Adrenal gland (tissue), 9 donors: ENCODE measurements at regions not wholly inside any gene's neighbourhood (a gene's known extent, or its start where the extent isn't known, plus 50 kb on each side); places are given as distances from the start of the nearest gene placed in this dataset.

Experiments
- DNase-seq, 7 donors: peaks; one replicate each; pipeline ENCODE4 v3.0.0-alpha.2; 2019 to 2020
- H3K27ac ChIP-seq, 5 donors: fragments of 200-600 bp; sonication (generic) in 4 of 5; 1 replicate in 3 of 5; 2 replicates in 2 of 5; pipeline versions ENCODE4 v1.5.1 to v1.8.0; 2016 to 2020; ENCODE audit warnings: mild to moderate bottlenecking in 1 of 5
- H3K27me3 ChIP-seq: fragments of 200-600 bp; 2 replicates; pipeline ENCODE4 v1.8.0; 2021
- H3K36me3 ChIP-seq, 2 donors: fragments of 200-600 bp; replicated peaks in 1 of 2; 1 replicate in 1 of 2; 2 replicates in 1 of 2; pipeline versions ENCODE4 v1.5.1 to v1.8.0; 2018 to 2022
- H3K4me1 ChIP-seq, 2 donors: fragments of 200-600 bp; replicated peaks in 1 of 2; 1 replicate in 1 of 2; 2 replicates in 1 of 2; pipeline versions ENCODE4 v1.5.1 to v1.8.0; 2018 to 2021
- H3K4me3 ChIP-seq, 4 donors: fragments of 200-600 bp; sonication (generic) in 3 of 4; one replicate each; pipeline ENCODE4 v1.5.1; 2016 to 2018
- H3K9me3 ChIP-seq, 3 donors: fragments of 200-600 bp; sonication (generic) in 1 of 3; replicated peaks in 1 of 3; 1 replicate in 2 of 3; 2 replicates in 1 of 3; pipeline versions ENCODE4 v1.5.1 to v1.8.0; 2016 to 2021
- POLR2A ChIP-seq, 2 donors: fragments of 450-650 bp; IDR thresholded peaks; one replicate each; pipeline ENCODE4 v1.6.1; 2017; ENCODE audit warnings: antibody characterized with exemption in 2 of 2, mild to moderate bottlenecking in 2 of 2, moderate library complexity in 1 of 2
- WGBS, 4 donors: extraction: QIAGEN DNeasy Blood & Tissue Kit in 2 of 4; methylation state at CpG; one replicate each; pipeline versions ENCODE4 v1.1.5 to v1.1.7; 2013 to 2017; 5-methylcytosine and 5-hydroxymethylcytosine counted together
- intact Hi-C, 2 donors: fragments of 100-400 bp; cut with DNase I; formaldehyde crosslinking; loops; one replicate each; pipeline versions ENCODE4 v1.14.1 to v1.15.0; 2022 to 2023
- TF ChIP-seq, protein P1 (sequence below), 6 experiments: fragments of 450-650 bp in 4 of 6; fragments of 200-600 bp in 2 of 6; sonication (generic) in 1 of 6; IDR thresholded peaks; 1 replicate in 5 of 6; 2 replicates in 1 of 6; pipeline versions ENCODE4 v1.5.1 to v1.8.0; 2016 to 2021; ENCODE audit warnings: antibody characterized with exemption in 6 of 6, mild to moderate bottlenecking in 2 of 6, moderate library complexity in 1 of 6
- donor health status: healthy with polysubstance abuse.
- donor health status: Bipolar disorder and iron deficiency.
- donor health status: DM: yes; HTN: yes; CAD: no.
- donor health status: DM: no; HTN: no; CAD: no.
- donor health status: DM: no; HTN: no; CAD: no.

GRCh38 chr3:21154911-21155310 lies 596.1 kb downstream of the ZNF385D start:
- H3K4me3 ChIP-seq = no peak overlapping the region
- H3K4me1 ChIP-seq = no peaks in the 10 kb centered on the region
- intact Hi-C loops = no loop called here
- H3K9me3 ChIP-seq = no peaks in the 10 kb centered on the region
- no peaks in the 10 kb centered on the region for H3K36me3 ChIP-seq
- no peak for DNase-seq
- TF ChIP-seq, protein P1, sequence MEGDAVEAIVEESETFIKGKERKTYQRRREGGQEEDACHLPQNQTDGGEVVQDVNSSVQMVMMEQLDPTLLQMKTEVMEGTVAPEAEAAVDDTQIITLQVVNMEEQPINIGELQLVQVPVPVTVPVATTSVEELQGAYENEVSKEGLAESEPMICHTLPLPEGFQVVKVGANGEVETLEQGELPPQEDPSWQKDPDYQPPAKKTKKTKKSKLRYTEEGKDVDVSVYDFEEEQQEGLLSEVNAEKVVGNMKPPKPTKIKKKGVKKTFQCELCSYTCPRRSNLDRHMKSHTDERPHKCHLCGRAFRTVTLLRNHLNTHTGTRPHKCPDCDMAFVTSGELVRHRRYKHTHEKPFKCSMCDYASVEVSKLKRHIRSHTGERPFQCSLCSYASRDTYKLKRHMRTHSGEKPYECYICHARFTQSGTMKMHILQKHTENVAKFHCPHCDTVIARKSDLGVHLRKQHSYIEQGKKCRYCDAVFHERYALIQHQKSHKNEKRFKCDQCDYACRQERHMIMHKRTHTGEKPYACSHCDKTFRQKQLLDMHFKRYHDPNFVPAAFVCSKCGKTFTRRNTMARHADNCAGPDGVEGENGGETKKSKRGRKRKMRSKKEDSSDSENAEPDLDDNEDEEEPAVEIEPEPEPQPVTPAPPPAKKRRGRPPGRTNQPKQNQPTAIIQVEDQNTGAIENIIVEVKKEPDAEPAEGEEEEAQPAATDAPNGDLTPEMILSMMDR (IDR thresholded peaks at IDR 0.05) = no peak
- TF ChIP-seq POLR2A (IDR thresholded peaks at IDR 0.05) = no peak
- H3K27me3 ChIP-seq = no peaks in the 10 kb centered on the region
- no peak overlapping the region for H3K27ac ChIP-seq

DNA sequence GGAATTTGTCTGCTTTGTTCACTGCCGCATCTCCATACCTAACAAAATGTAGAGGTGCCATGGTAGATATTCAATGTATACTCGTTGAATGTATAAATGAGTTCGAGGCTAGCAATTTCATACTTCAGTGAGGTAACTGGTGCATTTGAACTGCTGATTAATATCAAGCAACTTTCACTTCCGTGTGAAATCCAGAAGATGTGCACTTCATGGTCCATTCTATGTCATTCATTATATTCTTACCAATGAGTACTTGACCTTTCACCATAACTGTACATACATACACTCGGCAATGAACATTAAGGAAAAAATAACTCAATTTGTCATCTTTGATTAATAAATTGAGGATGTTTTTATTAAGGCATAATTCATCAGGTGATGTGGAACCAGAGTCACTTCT lies 598.5 kb downstream of the ZNF385D start:
- WGBS, 4 donors = 62 to 69% (median 69%) methylated on average over 5 of the region's 5 CpGs
- Histone ChIP-seq H3K36me3 (no peaks in the 10 kb centered on the region), H3K9me3 (no peaks in the 10 kb centered on the region), H3K4me3 (no peak overlapping the region), H3K27me3 (no peaks in the 10 kb centered on the region), H3K27ac (no peak overlapping the region), H3K4me1 (no peaks in the 10 kb centered on the region)
- no peak for TF ChIP-seq POLR2A (IDR thresholded peaks at IDR 0.05)
- TF ChIP-seq, protein P1 (IDR thresholded peaks at IDR 0.05) = no peak
- intact Hi-C loops = no loop called here
- DNase-seq = no peak

DNA sequence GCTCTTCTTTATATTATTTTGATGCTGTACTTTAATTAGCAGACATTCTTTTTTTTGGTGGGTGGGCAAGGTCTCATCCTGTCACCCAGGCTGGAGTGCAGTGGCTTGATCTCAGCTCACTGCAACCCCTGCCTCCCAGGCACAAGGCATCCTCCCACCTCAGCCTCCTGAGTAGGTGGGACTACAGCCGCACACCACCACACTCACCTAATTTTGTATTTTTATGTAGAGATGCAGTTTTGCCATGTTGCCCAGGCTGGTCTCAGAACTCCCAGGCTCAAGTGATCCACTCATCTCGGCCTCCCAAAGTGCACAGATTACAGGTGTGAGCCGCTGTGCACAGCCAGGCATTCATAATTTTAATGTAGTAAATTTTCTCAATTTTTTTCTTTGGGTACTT lies 608.1 kb downstream of the ZNF385D start:
- intact Hi-C loops = no loop called here
- no peak overlapping the region for H3K4me3 ChIP-seq
- no peaks in the 10 kb centered on the region for H3K27me3 ChIP-seq
- WGBS, 4 donors = 88 to 98% (median 90%) methylated on average over 3 of the region's 3 CpGs
- H3K4me1 ChIP-seq = no peaks in the 10 kb centered on the region
- peak in 1 of 7 donors; percentile 1 for DNase-seq
- H3K36me3 ChIP-seq = no peaks in the 10 kb centered on the region
- TF ChIP-seq POLR2A (IDR thresholded peaks at IDR 0.05) = no peak
- TF ChIP-seq, protein P1 (IDR thresholded peaks at IDR 0.05) = no peak
- peaks cover 0 to 8% (median 0%) of the 10 kb centered on the region in 3 donors for H3K9me3 ChIP-seq
- H3K27ac ChIP-seq = no peak overlapping the region

- Histone ChIP-seq H3K9me3 (peaks cover 0 to 8% (median 3%) of the 10 kb centered on the region in 3 donors), H3K27ac (no peak overlapping the region), H3K27me3 (no peaks in the 10 kb centered on the region), H3K4me1 (no peaks in the 10 kb centered on the region), H3K4me3 (no peak overlapping the region), H3K36me3 (no peaks in the 10 kb centered on the region)
- intact Hi-C loops = no loop called here
- 88 to 91% (median 90%) methylated on average over 5 of the region's 5 CpGs for WGBS, 4 donors
- TF ChIP-seq, protein P1 (IDR thresholded peaks at IDR 0.05) = no peak
- no peak for TF ChIP-seq POLR2A (IDR thresholded peaks at IDR 0.05)
- DNase-seq = no peak
Observed at GRCh38 chr3:21142031-21142430, 609.0 kb downstream of the ZNF385D start.
